ENCODE measurements at regions not wholly inside any gene's neighbourhood (a gene's known extent, or its start where the extent isn't known, plus 50 kb on each side); places are given as distances from the start of the nearest gene placed in this dataset.

DNA sequence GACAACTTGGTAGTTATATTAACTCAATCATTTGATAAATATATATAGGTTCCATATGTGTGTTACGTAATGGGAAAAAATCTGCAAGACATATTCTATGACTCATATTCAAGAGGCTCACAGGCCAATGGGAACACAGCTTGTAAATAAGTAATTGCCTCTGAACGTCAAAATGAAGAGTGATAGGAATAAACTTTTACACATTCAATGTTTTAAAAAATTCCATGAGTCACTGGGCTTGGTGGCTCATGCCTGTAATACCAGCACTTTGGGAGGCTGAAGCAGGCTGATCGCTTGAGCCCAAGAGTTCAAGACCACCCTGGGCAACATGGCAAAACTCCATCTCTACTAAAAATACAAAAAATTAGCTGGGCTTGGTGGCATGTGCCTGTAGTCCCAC is 209.4 kb upstream of the MCHR2 start:
- TF ChIP-seq FOXM1 (IDR thresholded peaks at IDR 0.05; ENCODE audit: low read depth, low read length) (no peak), POLR2AphosphoS5 (IDR thresholded peaks at IDR 0.05; ENCODE audit: low read length) (no peak), CHD2 (IDR thresholded peaks at IDR 0.05; ENCODE audit: borderline replicate concordance, low read depth, low read length) (no peak), TBL1XR1 (IDR thresholded peaks at IDR 0.05; ENCODE audit: low read depth, low read length) (no peak), HDAC2 (IDR thresholded peaks at IDR 0.05) (no peak), ZNF207 (IDR thresholded peaks at IDR 0.05; ENCODE audit: borderline replicate concordance) (no peak), YBX1 (IDR thresholded peaks at IDR 0.05) (no peak), ESRRA (IDR thresholded peaks at IDR 0.05; ENCODE audit: low read length) (no peak), RELA (IDR thresholded peaks at IDR 0.05; ENCODE audit: borderline replicate concordance, partially characterized antibody) (no peak), EGR1 (IDR thresholded peaks at IDR 0.05; ENCODE audit: borderline replicate concordance in 1 of 2, low read depth in 2 of 2, low read length in 2 of 2) (no peak)
- TF ChIP-seq, protein P1, sequence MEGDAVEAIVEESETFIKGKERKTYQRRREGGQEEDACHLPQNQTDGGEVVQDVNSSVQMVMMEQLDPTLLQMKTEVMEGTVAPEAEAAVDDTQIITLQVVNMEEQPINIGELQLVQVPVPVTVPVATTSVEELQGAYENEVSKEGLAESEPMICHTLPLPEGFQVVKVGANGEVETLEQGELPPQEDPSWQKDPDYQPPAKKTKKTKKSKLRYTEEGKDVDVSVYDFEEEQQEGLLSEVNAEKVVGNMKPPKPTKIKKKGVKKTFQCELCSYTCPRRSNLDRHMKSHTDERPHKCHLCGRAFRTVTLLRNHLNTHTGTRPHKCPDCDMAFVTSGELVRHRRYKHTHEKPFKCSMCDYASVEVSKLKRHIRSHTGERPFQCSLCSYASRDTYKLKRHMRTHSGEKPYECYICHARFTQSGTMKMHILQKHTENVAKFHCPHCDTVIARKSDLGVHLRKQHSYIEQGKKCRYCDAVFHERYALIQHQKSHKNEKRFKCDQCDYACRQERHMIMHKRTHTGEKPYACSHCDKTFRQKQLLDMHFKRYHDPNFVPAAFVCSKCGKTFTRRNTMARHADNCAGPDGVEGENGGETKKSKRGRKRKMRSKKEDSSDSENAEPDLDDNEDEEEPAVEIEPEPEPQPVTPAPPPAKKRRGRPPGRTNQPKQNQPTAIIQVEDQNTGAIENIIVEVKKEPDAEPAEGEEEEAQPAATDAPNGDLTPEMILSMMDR (IDR thresholded peaks at IDR 0.05 in 2 of 3, conservative IDR thresholded peaks at IDR 0.05 in 1 of 3; ENCODE audit: control insufficient read depth in 2 of 3, extremely low read depth in 1 of 3, insufficient read depth in 1 of 3, low read depth in 3 of 3, low read length in 3 of 3), result no peak

Data from GM12878 (cell line).